H1 (cell line): ENCODE measurements at regions not wholly inside any gene's neighbourhood (a gene's known extent, or its start where the extent isn't known, plus 50 kb on each side); places are given as distances from the start of the nearest gene placed in this dataset.

Experiments
- ATF3 ChIP-seq: IDR thresholded peaks from 2 replicates; pipeline ENCODE4 v1.6.1; 2011; ENCODE audit warnings: low read depth, mild to moderate bottlenecking, low read length; ENCODE audit not compliant: insufficient read depth
- CTCF ChIP-seq, 3 experiments: IDR thresholded peaks; 1 replicate in 2 of 3; 2 replicates in 1 of 3; pipeline versions ENCODE4 v1.5.1 to v1.6.1; 2011; ENCODE audit warnings: low read length in 3 of 3, mild to moderate bottlenecking in 3 of 3, inconsistent platforms in 2 of 3, low read depth in 1 of 3, moderate library complexity in 1 of 3; ENCODE audit not compliant: insufficient read depth in 1 of 3; ENCODE audit errors: control extremely low read depth in 1 of 3
- GABPA ChIP-seq: IDR thresholded peaks from 2 replicates; pipeline ENCODE4 v1.6.1; 2011; ENCODE audit warnings: mild to moderate bottlenecking, low read length, moderate library complexity, borderline replicate concordance; ENCODE audit not compliant: insufficient read depth
- POLR2A ChIP-seq, 2 experiments: IDR thresholded peaks; 1 replicate in 1 of 2; 2 replicates in 1 of 2; pipeline ENCODE4 v1.6.1; 2011; ENCODE audit warnings: low read depth in 2 of 2, low read length in 2 of 2, mild to moderate bottlenecking in 2 of 2; ENCODE audit errors: control extremely low read depth in 1 of 2
- POLR2AphosphoS5 ChIP-seq: IDR thresholded peaks from 2 replicates; pipeline ENCODE4 v1.6.1; 2011; ENCODE audit warnings: low read depth, low read length
- RXRA ChIP-seq: IDR thresholded peaks from 2 replicates; pipeline ENCODE4 v1.6.1; 2011; ENCODE audit warnings: low read depth, mild to moderate bottlenecking, low read length, moderate library complexity; ENCODE audit not compliant: insufficient read depth
- TAF1 ChIP-seq: IDR thresholded peaks from 2 replicates; pipeline ENCODE4 v1.6.1; 2011; ENCODE audit warnings: mild to moderate bottlenecking, low read depth, low read length
- TCF12 ChIP-seq: IDR thresholded peaks from 2 replicates; pipeline ENCODE4 v1.6.1; 2011; ENCODE audit warnings: low read depth, mild to moderate bottlenecking, low read length

- TF ChIP-seq POLR2A (IDR thresholded peaks at IDR 0.05; ENCODE audit: control extremely low read depth in 1 of 2, low read depth in 2 of 2, low read length in 2 of 2) (no peak), CTCF (IDR thresholded peaks at IDR 0.05; ENCODE audit: control extremely low read depth in 1 of 3, insufficient read depth in 1 of 3, low read depth in 1 of 3, low read length in 3 of 3) (no peak), RXRA (no peak), TAF1 (no peak), GABPA (no peak), POLR2AphosphoS5 (no peak), TCF12 (no peak), ATF3 (no peak)
These were observed 1495.1 kb downstream of the C4orf33 start for GRCh38 chr4:130591091-130591490.
